ENCODE measurements at regions not wholly inside any gene's neighbourhood (a gene's known extent, or its start where the extent isn't known, plus 50 kb on each side); places are given as distances from the start of the nearest gene placed in this dataset.

GRCh38 chr11:121376130-121376529 lies 76.0 kb upstream of the SORL1 start:
- TF ChIP-seq CTCF (IDR thresholded peaks at IDR 0.05): no peak
- TF ChIP-seq, protein P1, sequence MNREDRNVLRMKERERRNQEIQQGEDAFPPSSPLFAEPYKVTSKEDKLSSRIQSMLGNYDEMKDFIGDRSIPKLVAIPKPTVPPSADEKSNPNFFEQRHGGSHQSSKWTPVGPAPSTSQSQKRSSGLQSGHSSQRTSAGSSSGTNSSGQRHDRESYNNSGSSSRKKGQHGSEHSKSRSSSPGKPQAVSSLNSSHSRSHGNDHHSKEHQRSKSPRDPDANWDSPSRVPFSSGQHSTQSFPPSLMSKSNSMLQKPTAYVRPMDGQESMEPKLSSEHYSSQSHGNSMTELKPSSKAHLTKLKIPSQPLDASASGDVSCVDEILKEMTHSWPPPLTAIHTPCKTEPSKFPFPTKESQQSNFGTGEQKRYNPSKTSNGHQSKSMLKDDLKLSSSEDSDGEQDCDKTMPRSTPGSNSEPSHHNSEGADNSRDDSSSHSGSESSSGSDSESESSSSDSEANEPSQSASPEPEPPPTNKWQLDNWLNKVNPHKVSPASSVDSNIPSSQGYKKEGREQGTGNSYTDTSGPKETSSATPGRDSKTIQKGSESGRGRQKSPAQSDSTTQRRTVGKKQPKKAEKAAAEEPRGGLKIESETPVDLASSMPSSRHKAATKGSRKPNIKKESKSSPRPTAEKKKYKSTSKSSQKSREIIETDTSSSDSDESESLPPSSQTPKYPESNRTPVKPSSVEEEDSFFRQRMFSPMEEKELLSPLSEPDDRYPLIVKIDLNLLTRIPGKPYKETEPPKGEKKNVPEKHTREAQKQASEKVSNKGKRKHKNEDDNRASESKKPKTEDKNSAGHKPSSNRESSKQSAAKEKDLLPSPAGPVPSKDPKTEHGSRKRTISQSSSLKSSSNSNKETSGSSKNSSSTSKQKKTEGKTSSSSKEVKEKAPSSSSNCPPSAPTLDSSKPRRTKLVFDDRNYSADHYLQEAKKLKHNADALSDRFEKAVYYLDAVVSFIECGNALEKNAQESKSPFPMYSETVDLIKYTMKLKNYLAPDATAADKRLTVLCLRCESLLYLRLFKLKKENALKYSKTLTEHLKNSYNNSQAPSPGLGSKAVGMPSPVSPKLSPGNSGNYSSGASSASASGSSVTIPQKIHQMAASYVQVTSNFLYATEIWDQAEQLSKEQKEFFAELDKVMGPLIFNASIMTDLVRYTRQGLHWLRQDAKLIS (CRISPR knock-in tag; IDR thresholded peaks at IDR 0.05; ENCODE audit: borderline replicate concordance): no peak

Data from WTC11 (cell line).